ENCODE measurements at regions not wholly inside any gene's neighbourhood (a gene's known extent, or its start where the extent isn't known, plus 50 kb on each side); places are given as distances from the start of the nearest gene placed in this dataset.

- TF ChIP-seq, protein P1, sequence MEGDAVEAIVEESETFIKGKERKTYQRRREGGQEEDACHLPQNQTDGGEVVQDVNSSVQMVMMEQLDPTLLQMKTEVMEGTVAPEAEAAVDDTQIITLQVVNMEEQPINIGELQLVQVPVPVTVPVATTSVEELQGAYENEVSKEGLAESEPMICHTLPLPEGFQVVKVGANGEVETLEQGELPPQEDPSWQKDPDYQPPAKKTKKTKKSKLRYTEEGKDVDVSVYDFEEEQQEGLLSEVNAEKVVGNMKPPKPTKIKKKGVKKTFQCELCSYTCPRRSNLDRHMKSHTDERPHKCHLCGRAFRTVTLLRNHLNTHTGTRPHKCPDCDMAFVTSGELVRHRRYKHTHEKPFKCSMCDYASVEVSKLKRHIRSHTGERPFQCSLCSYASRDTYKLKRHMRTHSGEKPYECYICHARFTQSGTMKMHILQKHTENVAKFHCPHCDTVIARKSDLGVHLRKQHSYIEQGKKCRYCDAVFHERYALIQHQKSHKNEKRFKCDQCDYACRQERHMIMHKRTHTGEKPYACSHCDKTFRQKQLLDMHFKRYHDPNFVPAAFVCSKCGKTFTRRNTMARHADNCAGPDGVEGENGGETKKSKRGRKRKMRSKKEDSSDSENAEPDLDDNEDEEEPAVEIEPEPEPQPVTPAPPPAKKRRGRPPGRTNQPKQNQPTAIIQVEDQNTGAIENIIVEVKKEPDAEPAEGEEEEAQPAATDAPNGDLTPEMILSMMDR (IDR thresholded peaks at IDR 0.05), result no peak
- no peak for TF ChIP-seq POLR2A (IDR thresholded peaks at IDR 0.05)
Observed at GRCh38 chr14:100409651-100410050, 86.5 kb downstream of the SLC25A47 start.
